Hepatocyte (in vitro differentiated cells): ENCODE measurements at regions not wholly inside any gene's neighbourhood (a gene's known extent, or its start where the extent isn't known, plus 50 kb on each side); places are given as distances from the start of the nearest gene placed in this dataset.

ENCODE experiments used
- DNase-seq: peaks from one replicate; pipeline ENCODE4 v3.0.0-alpha.2; 2016; ENCODE audit warnings: low spot score
- H2AFZ ChIP-seq: fragments of 200-600 bp; sonication (generic); 2 replicates; pipeline ENCODE4 v1.6.0; 2016; ENCODE audit warnings: antibody characterized with exemption, mild to moderate bottlenecking
- H3K27ac ChIP-seq: fragments of 200-600 bp; sonication (generic); 2 replicates; pipeline ENCODE4 v1.5.1; 2016; ENCODE audit warnings: mild to moderate bottlenecking
- H3K27me3 ChIP-seq: fragments of 200-600 bp; sonication (generic); 2 replicates; pipeline ENCODE4 v1.6.1; 2016
- H3K36me3 ChIP-seq: fragments of 200-600 bp; sonication (generic); replicated peaks from 2 replicates; pipeline ENCODE4 v1.5.1; 2016; ENCODE audit warnings: low read depth; ENCODE audit not compliant: insufficient read depth
- H3K4me1 ChIP-seq: fragments of 200-600 bp; sonication (generic); 2 replicates; pipeline ENCODE4 v1.5.1; 2016; ENCODE audit warnings: mild to moderate bottlenecking, moderate library complexity; ENCODE audit not compliant: insufficient read depth
- H3K4me2 ChIP-seq: fragments of 200-600 bp; sonication (generic); 2 replicates; pipeline ENCODE4 v1.6.0; 2016
- H3K4me3 ChIP-seq: fragments of 200-600 bp; sonication (generic); 2 replicates; pipeline ENCODE4 v1.5.1; 2016; ENCODE audit warnings: mild to moderate bottlenecking
- H3K79me2 ChIP-seq: fragments of 200-600 bp; sonication (generic); 2 replicates; pipeline ENCODE4 v1.6.0; 2017; ENCODE audit warnings: mild to moderate bottlenecking
- H3K9me2 ChIP-seq: fragments of 200-600 bp; sonication (generic); replicated peaks from 2 replicates; pipeline ENCODE4 v1.6.0; 2017; ENCODE audit warnings: mild to moderate bottlenecking; ENCODE audit not compliant: insufficient read depth
- H3K9me3 ChIP-seq: fragments of 200-600 bp; sonication (generic); 2 replicates; pipeline ENCODE4 v1.5.1; 2016; ENCODE audit warnings: low read depth, mild to moderate bottlenecking
- H4K20me1 ChIP-seq: fragments of 200-600 bp; sonication (generic); 2 replicates; pipeline ENCODE4 v1.6.0; 2016; ENCODE audit warnings: mild to moderate bottlenecking; ENCODE audit not compliant: insufficient read depth, poor library complexity, severe bottlenecking
- EZH2 ChIP-seq: fragments of 200-600 bp; sonication (generic); IDR thresholded peaks from 2 replicates; pipeline ENCODE4 v1.6.1; 2016; ENCODE audit warnings: antibody characterized with exemption, mild to moderate bottlenecking, borderline replicate concordance
- EZH2phosphoT487 ChIP-seq: fragments of 200-600 bp; sonication (generic); IDR thresholded peaks from one replicate; pipeline ENCODE4 v1.6.1; 2018; ENCODE audit warnings: antibody characterized with exemption, mild to moderate bottlenecking, low read depth, moderate library complexity; ENCODE audit not compliant: unreplicated experiment, severe bottlenecking
- whole genome bisulfite sequencing: methylation state at CpG from one replicate; pipeline ENCODE4 v1.1.6; 2016; ENCODE audit warnings: low lambda C conversion rate; ENCODE audit errors: missing lambda C conversion rate; 5-methylcytosine and 5-hydroxymethylcytosine counted together
- TF ChIP-seq, protein P1 (sequence below): fragments of 200-600 bp; sonication (generic); IDR thresholded peaks from 2 replicates; pipeline ENCODE4 v1.5.1; 2016; ENCODE audit warnings: antibody characterized with exemption, mild to moderate bottlenecking; ENCODE audit not compliant: poor library complexity

DNA sequence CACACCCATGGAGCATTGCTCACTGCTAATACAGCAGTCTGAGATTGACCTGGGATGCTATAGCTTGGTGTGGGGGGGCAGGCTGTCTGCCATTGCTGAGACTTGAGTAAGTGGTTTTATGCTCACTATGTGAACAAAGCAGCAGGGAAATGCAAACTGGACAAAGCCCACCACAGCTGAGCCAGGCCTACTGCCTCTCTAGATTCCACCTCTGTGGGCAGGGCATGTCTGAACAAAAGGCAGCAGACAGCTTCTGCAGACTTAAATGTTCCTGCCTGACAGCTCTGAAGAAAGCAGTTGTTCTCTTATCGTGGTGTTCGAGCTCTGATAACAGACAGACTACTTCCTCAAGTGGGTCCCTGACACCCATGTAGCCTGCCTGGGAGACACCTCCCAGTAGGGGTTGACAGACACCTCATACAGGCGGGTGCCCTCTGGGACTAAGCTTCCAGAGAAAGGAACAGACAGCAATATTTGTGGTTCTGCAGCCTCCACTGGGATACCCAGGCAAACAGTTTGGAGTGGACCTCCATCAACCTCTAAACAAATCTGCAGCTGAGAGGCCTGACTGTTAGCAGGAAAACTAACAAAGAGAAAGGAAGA lies 2204.8 kb downstream of the TP53TG3F start:
- no peak for DNase-seq

DNA sequence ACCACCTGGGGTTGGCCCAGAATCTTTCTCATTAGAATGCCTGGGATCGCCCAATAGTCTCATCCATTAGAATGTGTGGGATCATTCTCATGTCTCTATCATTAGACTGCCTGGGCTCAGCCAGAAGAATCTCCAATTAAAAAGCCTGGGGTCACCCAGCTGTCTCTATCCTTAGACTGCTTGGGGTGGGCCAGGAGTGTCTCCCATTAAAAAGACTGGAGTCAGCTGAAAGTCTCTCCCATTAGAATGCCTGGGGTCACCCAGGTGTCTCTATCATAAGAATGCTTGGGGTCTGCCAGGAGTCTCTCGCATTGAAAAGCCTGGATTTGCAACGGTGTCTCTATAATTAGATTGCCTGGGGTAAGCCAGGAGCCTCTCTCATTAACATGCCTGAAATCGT lies 2225.7 kb downstream of the TP53TG3F start:
- no peaks in the 10 kb centered on the region for H3K9me3 ChIP-seq
- no peaks in the 10 kb centered on the region for H3K4me1 ChIP-seq
- no peak overlapping the region for H3K27ac ChIP-seq
- no peaks in the 10 kb centered on the region for H3K9me2 ChIP-seq
- no peak overlapping the region for H3K4me2 ChIP-seq
- 67% methylated on average over 4 of the region's 4 CpGs for WGBS
- no peaks in the 10 kb centered on the region for H3K27me3 ChIP-seq
- H4K20me1 ChIP-seq: no peaks in the 10 kb centered on the region
- DNase-seq: no peak
- H3K79me2 ChIP-seq: no peaks in the 10 kb centered on the region
- no peak overlapping the region for H3K4me3 ChIP-seq
- H3K36me3 ChIP-seq: no peaks in the 10 kb centered on the region
- H2AFZ ChIP-seq: no peak overlapping the region
- TF ChIP-seq EZH2 (no peak), EZH2phosphoT487 (no peak)
- TF ChIP-seq, protein P1, sequence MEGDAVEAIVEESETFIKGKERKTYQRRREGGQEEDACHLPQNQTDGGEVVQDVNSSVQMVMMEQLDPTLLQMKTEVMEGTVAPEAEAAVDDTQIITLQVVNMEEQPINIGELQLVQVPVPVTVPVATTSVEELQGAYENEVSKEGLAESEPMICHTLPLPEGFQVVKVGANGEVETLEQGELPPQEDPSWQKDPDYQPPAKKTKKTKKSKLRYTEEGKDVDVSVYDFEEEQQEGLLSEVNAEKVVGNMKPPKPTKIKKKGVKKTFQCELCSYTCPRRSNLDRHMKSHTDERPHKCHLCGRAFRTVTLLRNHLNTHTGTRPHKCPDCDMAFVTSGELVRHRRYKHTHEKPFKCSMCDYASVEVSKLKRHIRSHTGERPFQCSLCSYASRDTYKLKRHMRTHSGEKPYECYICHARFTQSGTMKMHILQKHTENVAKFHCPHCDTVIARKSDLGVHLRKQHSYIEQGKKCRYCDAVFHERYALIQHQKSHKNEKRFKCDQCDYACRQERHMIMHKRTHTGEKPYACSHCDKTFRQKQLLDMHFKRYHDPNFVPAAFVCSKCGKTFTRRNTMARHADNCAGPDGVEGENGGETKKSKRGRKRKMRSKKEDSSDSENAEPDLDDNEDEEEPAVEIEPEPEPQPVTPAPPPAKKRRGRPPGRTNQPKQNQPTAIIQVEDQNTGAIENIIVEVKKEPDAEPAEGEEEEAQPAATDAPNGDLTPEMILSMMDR: no peak

More for the DNA sequence above, 2204.8 kb downstream of the TP53TG3F start:
- Histone ChIP-seq H3K36me3 (no peaks in the 10 kb centered on the region), H4K20me1 (no peaks in the 10 kb centered on the region), H3K79me2 (no peaks in the 10 kb centered on the region), H3K9me2 (no peaks in the 10 kb centered on the region), H3K27me3 (no peaks in the 10 kb centered on the region), H3K4me1 (no peaks in the 10 kb centered on the region), H3K9me3 (no peaks in the 10 kb centered on the region), H2AFZ (no peak overlapping the region), H3K27ac (no peak overlapping the region), H3K4me3 (no peak overlapping the region), H3K4me2 (no peak overlapping the region)
- WGBS: 83% methylated on average over 3 of the region's 3 CpGs
- TF ChIP-seq EZH2: no peak
- TF ChIP-seq, protein P1: no peak
- no peak for TF ChIP-seq EZH2phosphoT487

DNA sequence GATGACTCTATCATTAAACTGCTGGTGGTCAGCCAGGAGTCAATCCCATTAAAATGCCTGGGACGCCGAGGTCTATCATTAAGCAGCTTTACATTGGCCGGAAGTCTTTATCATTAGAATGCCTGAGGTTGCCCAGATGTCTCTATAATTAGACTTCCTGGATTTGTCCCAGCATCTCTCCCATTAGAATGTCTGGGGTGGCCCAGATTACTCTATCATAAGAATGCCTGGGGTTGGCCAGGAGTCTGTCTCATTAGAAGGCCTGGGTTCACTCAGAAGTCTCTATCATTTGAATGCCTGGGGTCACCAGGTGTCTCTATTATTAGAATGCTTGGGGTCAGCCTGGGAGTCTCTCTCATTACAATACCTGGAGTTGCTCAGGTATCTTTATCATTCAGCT lies 2227.2 kb downstream of the TP53TG3F start:
- TF ChIP-seq, protein P1: no peak
- TF ChIP-seq EZH2phosphoT487: no peak
- TF ChIP-seq EZH2: no peak
- Histone ChIP-seq H3K79me2 (no peaks in the 10 kb centered on the region), H2AFZ (no peak overlapping the region), H4K20me1 (no peaks in the 10 kb centered on the region), H3K27ac (no peak overlapping the region), H3K4me3 (no peak overlapping the region), H3K9me2 (no peaks in the 10 kb centered on the region), H3K36me3 (no peaks in the 10 kb centered on the region), H3K27me3 (no peaks in the 10 kb centered on the region), H3K9me3 (no peaks in the 10 kb centered on the region), H3K4me2 (no peak overlapping the region), H3K4me1 (no peaks in the 10 kb centered on the region)
- no peak for DNase-seq
- whole genome bisulfite sequencing: 96% methylated on average over 3 of the region's 3 CpGs

DNA sequence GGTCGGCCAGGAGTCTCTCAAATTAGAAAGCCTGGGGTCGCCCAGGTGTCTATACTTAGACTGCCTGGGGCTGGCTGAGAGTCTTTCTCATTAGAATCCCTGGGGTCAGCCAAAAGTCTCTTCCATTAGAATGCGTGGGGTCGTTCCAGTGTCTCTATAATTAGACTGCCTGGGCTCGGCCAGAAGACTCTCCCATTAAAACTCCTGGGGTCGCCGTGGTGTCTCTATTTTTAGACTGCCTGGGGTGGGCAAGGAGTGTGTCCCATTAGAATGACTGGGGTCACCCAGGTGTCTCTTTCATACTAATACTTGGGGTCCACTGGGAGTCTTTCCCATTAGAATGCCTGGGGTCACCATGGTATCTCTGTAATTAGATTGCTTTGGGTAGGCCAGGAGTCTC lies 2227.7 kb downstream of the TP53TG3F start:
- Histone ChIP-seq H4K20me1 (no peaks in the 10 kb centered on the region), H3K9me2 (no peaks in the 10 kb centered on the region), H2AFZ (no peak overlapping the region), H3K4me1 (no peaks in the 10 kb centered on the region), H3K79me2 (no peaks in the 10 kb centered on the region), H3K27me3 (no peaks in the 10 kb centered on the region), H3K4me3 (no peak overlapping the region), H3K4me2 (no peak overlapping the region), H3K36me3 (no peaks in the 10 kb centered on the region), H3K9me3 (no peaks in the 10 kb centered on the region), H3K27ac (no peak overlapping the region)
- TF ChIP-seq EZH2: no peak
- TF ChIP-seq, protein P1: no peak
- WGBS: 77% methylated on average over 7 of the region's 7 CpGs
- DNase-seq: no peak
